Panc1 (cell line): ENCODE measurements at regions not wholly inside any gene's neighbourhood (a gene's known extent, or its start where the extent isn't known, plus 50 kb on each side); places are given as distances from the start of the nearest gene placed in this dataset.
"Not testable (repeated sequence)": the region's sequence is repeated elsewhere in the genome, so short reads cannot be mapped to it uniquely, and the experiment has no call there.

ENCODE experiments used
- ATAC-seq: fragments of 200-7000 bp; cut with Tn5 transposase; 2 replicates; pipeline ENCODE4 v1.9.1; 2020; ENCODE audit warnings: mild to moderate bottlenecking, moderate library complexity
- BruUV-seq: library from RNA; stranded (reverse); fragments of 400-500 nt; replicated peaks from 2 replicates; lab custom pipeline; 2021; lab: Mats Ljungman, UMichigan
- CTCF ChIA-PET: fragments of 300-600 bp; sonication (Branson Sonifier 250); formaldehyde crosslinking; loops from one replicate; lab custom pipeline; 2022; ENCODE audit warnings: antibody characterized with exemption; lab: Charles Lee
- POLR2A ChIA-PET: fragments of 300-600 bp; sonication (Branson Sonifier 250); formaldehyde crosslinking; loops from one replicate; lab custom pipeline; 2022; ENCODE audit warnings: antibody characterized with exemption; lab: Charles Lee
- DNase-seq: peaks from one replicate; pipeline ENCODE4 v3.0.0-alpha.2; 2010; ENCODE audit warnings: low read depth, low spot score
- H3K27ac ChIP-seq: 2 replicates; pipeline ENCODE4 v1.5.1; 2011; ENCODE audit warnings: mild to moderate bottlenecking, low read length, inconsistent platforms
- H3K27me3 ChIP-seq: fragments of 200-500 bp; sonication (Bioruptor generic); 2 replicates; pipeline ENCODE4 v1.6.0; 2014; ENCODE audit warnings: low read length, inconsistent platforms; ENCODE audit not compliant: control insufficient read depth, insufficient read depth
- H3K36me3 ChIP-seq: fragments of 200-500 bp; sonication (Bioruptor generic); 2 replicates; pipeline ENCODE4 v1.5.1; 2014; ENCODE audit warnings: inconsistent platforms, mild to moderate bottlenecking, low read length, moderate library complexity; ENCODE audit not compliant: control insufficient read depth, insufficient read depth
- H3K4me1 ChIP-seq: 2 replicates; pipeline ENCODE4 v1.5.1; 2011; ENCODE audit warnings: inconsistent platforms, mild to moderate bottlenecking, low read length, moderate library complexity; ENCODE audit not compliant: control insufficient read depth, insufficient read depth
- H3K4me3 ChIP-seq, 2 experiments: 2 replicates each; pipeline ENCODE4 v1.5.1; 2011 to 2012; ENCODE audit warnings: low read depth in 2 of 2, low read length in 2 of 2, mild to moderate bottlenecking in 2 of 2, inconsistent platforms in 1 of 2, moderate library complexity in 1 of 2
- H3K9me3 ChIP-seq: fragments of 200-500 bp; sonication (Bioruptor generic); 2 replicates; pipeline ENCODE4 v1.5.1; 2014; ENCODE audit warnings: low read depth, mild to moderate bottlenecking, inconsistent platforms, low read length, moderate library complexity; ENCODE audit not compliant: control insufficient read depth, insufficient read depth
- CTCF ChIP-seq: fragments of 450-650 bp; IDR thresholded peaks from 2 replicates; pipeline ENCODE4 v1.5.1; 2017; ENCODE audit warnings: mild to moderate bottlenecking
- POLR2AphosphoS5 ChIP-seq: IDR thresholded peaks from 2 replicates; pipeline ENCODE4 v1.6.1; 2012; ENCODE audit warnings: mild to moderate bottlenecking, low read depth, low read length, moderate library complexity
- REST ChIP-seq, 2 experiments: IDR thresholded peaks; 2 replicates each; pipeline ENCODE4 v1.6.1; 2011 to 2012; ENCODE audit warnings: low read depth in 2 of 2, control low read depth in 1 of 2, low read length in 1 of 2, mild to moderate bottlenecking in 1 of 2, moderate library complexity in 1 of 2; ENCODE audit not compliant: insufficient read depth in 1 of 2
- SIN3A ChIP-seq: IDR thresholded peaks from 2 replicates; pipeline ENCODE4 v1.6.1; 2012; ENCODE audit warnings: low read depth, mild to moderate bottlenecking, low read length, moderate library complexity, borderline replicate concordance; ENCODE audit not compliant: insufficient read depth
- TCF7L2 ChIP-seq: IDR thresholded peaks from 2 replicates; pipeline ENCODE4 v1.6.1; 2011; ENCODE audit warnings: mild to moderate bottlenecking, low read depth, low read length, inconsistent platforms
- in situ Hi-C: cut with HindIII; loops from 2 replicates; pipeline ENCODE4 v1.10.0; 2016; ENCODE audit warnings: low sequenced_read_pairs, low pct_unique_long_range_greater_than_20kb
- intact Hi-C: fragments of 100-400 bp; cut with micrococcal nuclease; formaldehyde crosslinking; loops from one replicate; pipeline ENCODE4 v1.10.0; 2022; ENCODE audit not compliant: unreplicated experiment

GRCh38 chr20:53863039-53863438 is 207.4 kb downstream of the BCAS1 start:
- Histone ChIP-seq H3K27ac (peak overlapping the region; percentile 98), H3K4me1 (peaks cover 54% of the 10 kb centered on the region)
- H3K4me3 ChIP-seq, in situ Hi-C loops, BruUV-seq, ATAC-seq, H3K9me3 ChIP-seq, DNase-seq, H3K27me3 ChIP-seq, POLR2A ChIA-PET, intact Hi-C loops, H3K36me3 ChIP-seq: not testable (repeated sequence)
- CTCF ChIA-PET: interaction anchor here (0.7 kb wide), 1 partner anchor 184 kb away, joined by 4 read pairs; no protein-coding TSS in a partner anchor
- TF ChIP-seq TCF7L2: 0 out of 2 replicates have a peak, but pooled peaks have one; percentile 20

- intact Hi-C loops, CTCF ChIA-PET, POLR2A ChIA-PET, DNase-seq, in situ Hi-C loops, H3K4me3 ChIP-seq, BruUV-seq, H3K9me3 ChIP-seq, H3K27me3 ChIP-seq, H3K36me3 ChIP-seq, ATAC-seq: not testable (repeated sequence)
- H3K4me1 ChIP-seq: peaks cover 54% of the 10 kb centered on the region
- H3K27ac ChIP-seq: peak overlapping the region; percentile 98
Measured at GRCh38 chr20:53862490-53862889, 207.9 kb downstream of the BCAS1 start.

GRCh38 chr20:53862136-53862397 is 208.3 kb downstream of the BCAS1 start:
- DNase-seq, H3K9me3 ChIP-seq, ATAC-seq, BruUV-seq, H3K36me3 ChIP-seq, H3K27me3 ChIP-seq, intact Hi-C loops, in situ Hi-C loops, H3K4me3 ChIP-seq, POLR2A ChIA-PET, CTCF ChIA-PET: not testable (repeated sequence)
- H3K27ac ChIP-seq: peak overlapping the region; percentile 98
- peaks cover 54% of the 10 kb centered on the region for H3K4me1 ChIP-seq

GRCh38 chr20:53859684-53860083 is 210.7 kb downstream of the BCAS1 start:
- no TSS peak for BruUV-seq
- POLR2A ChIA-PET: no interaction called here

More at GRCh38 chr20:53859684-53860083, 210.7 kb downstream of the BCAS1 start:
- H3K4me1 ChIP-seq: peaks cover 38% of the 10 kb centered on the region
- intact Hi-C loops (no loop called here), in situ Hi-C loops (no loop called here)
- ATAC-seq: no peak
- no peaks in the 10 kb centered on the region for H3K36me3 ChIP-seq
- CTCF ChIA-PET: no interaction called here
- no peak overlapping the region for H3K4me3 ChIP-seq
- no peaks in the 10 kb centered on the region for H3K27me3 ChIP-seq
- DNase-seq: no peak
- no peak for TF ChIP-seq SIN3A
- no peak for TF ChIP-seq REST (IDR thresholded peaks at IDR 0.05; ENCODE audit: insufficient read depth in 1 of 2, low read depth in 2 of 2, low read length in 1 of 2)
- no peak for TF ChIP-seq CTCF
- no peak for TF ChIP-seq TCF7L2
- no peak for TF ChIP-seq POLR2AphosphoS5
- H3K9me3 ChIP-seq: no peaks in the 10 kb centered on the region
- peak overlapping the region; percentile 66 for H3K27ac ChIP-seq
